ENCODE measurements at regions not wholly inside any gene's neighbourhood (a gene's known extent, or its start where the extent isn't known, plus 50 kb on each side); places are given as distances from the start of the nearest gene placed in this dataset.

GRCh38 chr2:144859716-144860115, 339.8 kb upstream of the ZEB2 start:
- TF ChIP-seq CTCF (conservative IDR thresholded peaks at IDR 0.05 in 1 of 2, IDR thresholded peaks at IDR 0.05 in 1 of 2; ENCODE audit: low read depth in 1 of 2, low read length in 2 of 2) (no peak), EZH2 (IDR thresholded peaks at IDR 0.05; ENCODE audit: low read length, missing control alignments) (no peak)

Data from fibroblast of lung (primary cell).